T-helper 2 cell treated with Interferon-gamma antibody and Interleukin-4, amounts not matched to agents 100 ng/mL and 5 ng/mL, for 36 hours (primary cell): ENCODE measurements at regions not wholly inside any gene's neighbourhood (a gene's known extent, or its start where the extent isn't known, plus 50 kb on each side); places are given as distances from the start of the nearest gene placed in this dataset.

Experiments used
- intact Hi-C: fragments of 100-400 bp; cut with micrococcal nuclease; formaldehyde crosslinking; loops from one replicate; pipeline ENCODE4 v1.15.1; 2023

- intact Hi-C loops: no loop called here
These were observed 114.1 kb upstream of the ETS2 start for GRCh38 chr21:38691631-38692030.

DNA sequence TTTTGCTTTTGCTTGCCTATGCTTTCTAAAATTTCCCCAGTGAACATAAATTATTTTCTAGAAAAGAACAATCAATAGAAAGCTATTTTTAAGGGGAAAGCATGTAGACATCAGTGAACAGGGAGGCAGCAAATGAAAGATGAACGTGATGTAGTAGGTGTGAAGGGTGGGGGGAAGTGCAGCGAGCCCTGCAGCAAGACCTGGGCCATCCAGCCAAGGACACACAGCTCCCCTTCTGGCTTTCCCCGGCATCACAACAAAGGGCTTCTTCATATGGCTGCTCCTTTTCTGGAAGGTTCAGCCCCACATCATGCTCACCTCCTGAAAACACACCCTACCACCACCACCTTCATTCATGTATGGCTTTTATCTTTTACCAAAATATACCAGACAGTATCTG lies 109.2 kb upstream of the ETS2 start:
- intact Hi-C loops: no loop called here

GRCh38 chr21:38699048-38699447 lies 106.7 kb upstream of the ETS2 start:
- intact Hi-C loops: no loop called here

DNA sequence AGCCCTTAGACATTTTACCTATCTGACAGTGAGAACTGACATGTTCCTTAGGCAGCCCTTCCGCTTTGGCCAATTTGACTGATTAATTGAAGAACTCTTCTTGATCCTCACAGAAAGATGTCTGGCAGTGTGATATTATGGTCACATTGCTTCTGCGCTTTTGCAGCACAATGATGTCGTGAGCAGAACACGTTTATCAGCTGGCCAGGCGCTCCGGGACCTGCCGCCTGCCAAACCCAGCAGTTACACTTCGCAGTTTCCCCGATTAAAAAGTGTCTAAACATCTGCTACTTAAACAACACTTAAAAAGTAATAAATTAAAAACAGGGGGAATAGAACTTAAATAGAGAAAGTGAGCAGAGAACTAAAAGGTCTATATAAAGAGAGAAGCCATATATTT lies 103.5 kb upstream of the ETS2 start:
- intact Hi-C loops: no loop called here

- intact Hi-C loops: no loop called here
These were observed 95.9 kb upstream of the ETS2 start for GRCh38 chr21:38709876-38710275.

GRCh38 chr21:38712071-38712470 lies 93.7 kb upstream of the ETS2 start:
- intact Hi-C loops: no loop called here

- intact Hi-C loops: no loop called here
These were observed 93.1 kb upstream of the ETS2 start for GRCh38 chr21:38712664-38713063.

DNA sequence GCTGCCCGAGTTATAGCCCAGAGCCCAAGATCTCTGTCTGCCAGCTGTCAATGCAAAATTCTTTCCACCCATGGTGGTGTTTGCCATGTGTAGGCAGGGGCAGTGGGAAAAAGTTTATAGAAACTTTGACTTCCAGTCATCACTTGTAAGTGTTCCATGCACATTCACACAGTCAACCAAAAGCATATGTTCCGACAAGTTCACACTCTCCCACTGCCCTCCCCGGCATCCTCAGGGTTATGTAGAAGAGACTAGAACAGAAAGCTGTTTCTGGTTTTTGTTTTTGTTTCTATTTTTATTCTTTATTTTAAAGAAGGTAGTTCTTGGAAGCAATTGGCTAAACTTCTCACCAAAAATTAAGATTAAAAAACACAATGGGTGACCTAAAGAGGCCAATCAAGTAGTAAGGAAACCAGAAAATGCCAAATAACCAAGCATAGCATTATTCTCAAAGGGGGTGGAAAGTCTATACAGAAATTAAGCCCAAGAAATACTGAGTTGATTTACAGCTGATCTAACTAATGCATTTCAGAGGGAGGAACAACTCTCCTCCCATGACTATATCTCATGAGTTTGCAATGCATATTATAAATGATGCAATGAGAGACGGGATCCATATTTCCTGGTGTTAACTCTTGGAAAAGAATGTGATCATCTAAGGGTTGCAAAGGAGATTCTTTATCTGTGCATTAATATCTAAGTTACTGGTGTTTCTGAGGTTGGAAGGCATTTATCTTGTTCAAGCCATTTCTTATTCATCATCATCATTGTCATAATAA lies 91.5 kb upstream of the ETS2 start:
- intact Hi-C loops: no loop called here

DNA sequence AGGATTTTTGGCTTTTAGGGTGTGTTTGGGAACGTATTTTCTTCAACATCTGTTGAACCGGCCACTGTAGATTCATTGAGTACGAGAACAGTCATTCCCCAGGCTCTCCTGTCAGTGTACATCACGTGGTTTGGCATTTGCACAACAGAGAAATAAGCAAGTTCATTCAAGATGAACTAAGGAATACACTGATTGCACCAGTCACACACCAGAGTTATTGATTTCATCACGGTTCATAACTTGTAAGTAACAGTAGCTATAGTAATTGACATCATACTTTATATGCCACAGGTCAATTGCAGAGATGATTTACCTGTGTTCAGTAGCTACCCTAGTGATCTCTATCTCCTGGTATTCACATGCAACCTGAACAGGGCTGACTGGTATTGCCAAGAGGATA lies 90.7 kb upstream of the ETS2 start:
- intact Hi-C loops: no loop called here

DNA sequence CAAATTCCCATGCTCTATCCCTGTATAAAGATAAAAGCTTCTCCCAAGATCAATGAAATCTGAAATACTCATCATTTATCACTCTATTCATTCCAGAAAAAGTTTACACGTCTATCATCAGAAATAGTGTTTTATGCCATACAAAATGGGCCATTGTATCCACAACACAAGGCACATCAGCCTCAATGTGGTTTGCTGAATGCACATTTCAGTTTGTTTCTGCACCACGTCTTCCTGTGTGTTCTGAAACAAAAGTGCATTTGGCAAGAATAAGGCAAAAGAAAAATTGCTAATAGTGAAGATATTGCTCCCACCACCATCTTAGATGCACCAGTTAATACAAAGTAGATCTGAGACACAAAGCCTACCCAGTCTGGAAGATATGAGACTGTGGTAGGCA lies 89.6 kb upstream of the ETS2 start:
- intact Hi-C loops: no loop called here

GRCh38 chr21:38716942-38717341 lies 88.8 kb upstream of the ETS2 start:
- intact Hi-C loops: no loop called here

GRCh38 chr21:38718481-38718880 lies 87.2 kb upstream of the ETS2 start:
- intact Hi-C loops: no loop called here

DNA sequence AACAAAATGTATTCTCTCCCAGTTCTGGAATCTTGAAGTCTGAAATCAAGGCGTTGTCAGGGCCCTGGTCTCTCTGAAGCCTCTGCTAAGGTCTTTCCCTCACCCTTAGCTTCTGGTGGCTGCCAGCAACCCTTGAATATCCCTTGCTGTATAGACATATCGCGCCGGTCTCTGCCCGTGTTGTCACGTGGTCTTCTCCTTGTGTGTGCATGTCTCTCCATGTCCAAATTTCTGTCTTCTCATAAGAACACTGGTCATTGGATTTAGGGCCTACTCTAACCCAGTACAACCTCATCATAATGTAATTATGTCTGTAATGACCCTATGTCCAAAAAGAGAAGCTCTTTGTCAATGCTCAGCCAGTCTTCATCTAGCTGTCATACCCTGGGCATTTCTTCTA lies 85.7 kb upstream of the ETS2 start:
- intact Hi-C loops: no loop called here

DNA sequence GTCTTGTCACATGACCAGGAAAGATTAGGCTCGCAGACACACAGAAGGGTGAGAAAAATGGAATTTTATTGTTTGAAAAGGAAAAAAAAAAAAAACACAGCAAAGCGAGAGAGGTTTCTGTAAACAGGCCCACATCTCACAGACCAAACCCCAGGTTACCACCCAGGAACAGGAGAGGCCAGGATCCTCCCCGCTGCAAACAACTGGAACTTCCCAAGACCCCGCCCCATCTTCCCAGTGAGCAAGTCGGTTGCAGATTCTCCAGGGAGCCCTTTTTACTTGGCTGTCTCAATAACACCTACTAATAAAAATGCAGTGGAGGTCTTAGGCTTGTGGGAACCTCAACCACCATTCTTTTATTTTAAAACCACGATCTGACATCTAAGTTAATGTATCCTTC lies 84.7 kb upstream of the ETS2 start:
- intact Hi-C loops: no loop called here

DNA sequence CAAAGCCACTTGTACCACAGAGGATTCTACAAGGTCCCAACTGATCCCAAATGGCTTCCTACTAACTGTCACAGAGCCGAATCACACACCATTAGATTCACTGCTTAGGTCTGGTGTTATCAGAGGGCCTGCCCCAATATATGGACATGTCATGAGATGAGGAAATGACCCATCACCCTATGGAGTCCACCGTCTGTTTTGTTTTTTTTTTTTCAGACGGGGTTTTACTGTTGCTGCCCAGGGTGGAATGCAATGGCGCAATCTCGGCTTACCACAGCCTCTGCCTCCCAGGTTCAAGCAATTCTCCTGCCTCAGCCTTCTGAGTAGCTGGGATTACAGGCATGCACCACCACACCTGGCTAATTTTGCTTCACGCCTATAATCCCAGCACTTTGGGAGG lies 83.8 kb upstream of the ETS2 start:
- intact Hi-C loops: no loop called here

DNA sequence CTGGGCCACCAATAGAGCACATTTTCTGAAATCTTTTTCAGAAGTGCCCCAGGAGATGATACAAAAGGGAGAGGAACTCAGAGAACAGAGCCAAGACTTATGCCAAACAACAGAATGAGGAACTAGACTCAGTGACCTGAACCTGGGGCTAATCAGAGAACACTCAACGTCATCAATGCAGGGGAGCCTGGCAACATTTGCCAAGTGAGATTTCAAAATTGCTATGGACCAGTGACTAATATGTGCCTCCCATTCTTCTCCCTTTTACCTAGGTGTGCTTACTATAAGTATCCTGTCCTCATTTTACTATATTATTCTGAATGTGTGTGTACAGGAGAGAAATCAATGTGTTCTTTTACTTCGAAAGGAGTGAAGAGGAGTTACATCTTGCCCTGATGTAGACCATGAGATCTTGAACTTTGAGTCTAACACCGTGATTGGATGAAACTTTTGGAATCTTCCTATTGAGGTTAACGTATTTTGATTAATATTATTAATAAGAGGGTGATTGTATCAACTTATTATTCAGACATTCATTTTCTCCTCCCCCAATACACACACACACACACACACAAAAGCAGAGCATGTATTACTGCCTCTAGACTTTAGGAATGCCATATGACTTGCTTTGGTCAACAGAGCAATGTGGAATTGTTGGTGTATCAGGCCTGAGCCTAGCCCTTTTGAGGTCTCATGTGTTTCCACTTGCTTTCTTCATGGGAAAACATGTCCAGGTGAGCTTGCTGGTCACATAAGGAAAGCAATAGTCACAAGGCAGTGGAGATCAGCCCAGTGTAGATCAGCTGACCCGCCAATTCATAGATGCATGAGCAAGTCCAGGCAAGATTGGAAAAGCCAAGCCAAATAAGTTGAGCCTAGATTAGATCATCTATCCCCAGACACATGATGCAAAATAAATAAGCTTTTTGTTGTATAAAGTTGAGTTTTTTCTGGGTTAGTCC lies 80.3 kb upstream of the ETS2 start:
- intact Hi-C loops: no loop called here

- intact Hi-C loops: no loop called here
These were observed 79.2 kb upstream of the ETS2 start for GRCh38 chr21:38726482-38726881.

DNA sequence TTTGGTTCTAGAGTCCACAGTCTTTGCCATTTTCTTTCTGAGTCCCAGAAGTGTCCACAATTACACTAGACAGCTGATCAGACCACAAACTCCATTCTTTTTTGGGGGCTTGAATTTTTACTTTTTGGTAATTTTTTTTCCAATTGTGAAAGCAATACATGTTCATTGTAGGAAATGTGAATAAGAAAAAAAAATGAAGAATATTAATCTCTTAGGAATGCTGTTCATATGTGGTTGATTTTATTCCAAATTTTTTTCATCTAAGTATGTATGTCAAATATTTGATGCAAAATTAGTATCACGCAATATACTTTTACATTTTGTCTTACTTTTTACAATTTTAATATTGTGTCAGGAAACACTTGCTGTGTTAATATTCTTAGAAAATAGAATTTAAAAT lies 76.4 kb upstream of the ETS2 start:
- intact Hi-C loops: no loop called here

DNA sequence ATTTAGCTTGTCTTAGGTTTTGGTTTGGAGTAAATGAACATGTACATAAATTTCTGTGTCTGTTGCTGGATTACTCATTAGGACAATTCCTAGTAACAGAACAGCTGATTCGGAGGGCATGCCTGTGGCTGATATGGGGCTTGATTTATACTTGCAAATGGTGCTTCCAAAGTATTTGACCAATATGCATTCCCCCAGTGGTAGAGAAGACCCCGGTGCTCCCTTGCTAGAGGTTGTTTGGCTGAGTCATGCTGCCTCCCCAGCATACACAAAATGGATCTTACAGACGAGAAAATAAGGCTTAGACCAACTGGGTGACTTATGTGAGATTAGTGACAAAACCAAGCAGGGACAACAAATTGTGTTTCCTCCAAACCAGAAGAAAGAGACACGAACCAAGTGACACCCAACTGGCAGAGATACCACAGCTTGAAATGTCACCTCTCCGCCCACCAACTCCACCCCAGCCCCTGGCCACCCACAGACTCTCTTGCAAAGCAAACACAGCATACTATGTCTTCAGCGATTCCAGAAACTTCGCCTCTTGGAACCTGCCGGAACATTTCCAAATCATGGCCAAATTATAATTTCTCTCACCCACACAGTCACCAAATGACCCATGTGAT lies 75.9 kb upstream of the ETS2 start:
- intact Hi-C loops: loop anchor here (5.0 to 10.0 kb wide), 2 partner anchors 225 to 452 kb away; partner anchors contain the start of gene PSMG1

DNA sequence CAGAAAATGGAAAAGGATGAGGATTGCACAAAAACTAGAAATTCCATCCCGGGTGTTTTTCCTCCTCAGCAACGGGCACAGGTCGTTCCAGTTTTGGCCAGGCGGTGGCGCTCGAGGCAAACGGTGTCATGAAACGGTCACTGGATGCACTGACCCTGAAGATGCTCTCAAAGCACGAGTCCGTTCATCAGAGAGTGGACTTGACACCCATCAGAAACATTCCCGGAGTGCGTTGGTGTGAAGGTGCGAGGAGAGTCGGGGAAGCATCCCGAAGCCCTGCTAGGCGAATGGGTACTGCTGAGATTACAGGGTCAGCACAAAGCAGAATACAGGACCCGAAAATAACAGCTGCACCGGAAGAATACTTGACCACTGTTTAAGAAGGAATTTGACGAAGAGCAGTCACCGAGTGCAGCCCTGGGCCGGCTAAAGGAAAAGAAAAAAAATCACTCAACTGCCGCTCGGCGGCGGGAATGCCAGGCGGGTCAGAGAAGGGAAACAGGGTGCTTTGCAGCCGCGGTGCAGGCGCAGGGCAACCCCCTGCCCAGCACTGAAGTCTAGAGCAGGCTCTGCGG lies 71.7 kb upstream of the ETS2 start:
- intact Hi-C loops: loop anchor here (1.0 to 10.0 kb wide), 5 partner anchors 73 to 448 kb away; partner anchors contain the start of gene PSMG1

DNA sequence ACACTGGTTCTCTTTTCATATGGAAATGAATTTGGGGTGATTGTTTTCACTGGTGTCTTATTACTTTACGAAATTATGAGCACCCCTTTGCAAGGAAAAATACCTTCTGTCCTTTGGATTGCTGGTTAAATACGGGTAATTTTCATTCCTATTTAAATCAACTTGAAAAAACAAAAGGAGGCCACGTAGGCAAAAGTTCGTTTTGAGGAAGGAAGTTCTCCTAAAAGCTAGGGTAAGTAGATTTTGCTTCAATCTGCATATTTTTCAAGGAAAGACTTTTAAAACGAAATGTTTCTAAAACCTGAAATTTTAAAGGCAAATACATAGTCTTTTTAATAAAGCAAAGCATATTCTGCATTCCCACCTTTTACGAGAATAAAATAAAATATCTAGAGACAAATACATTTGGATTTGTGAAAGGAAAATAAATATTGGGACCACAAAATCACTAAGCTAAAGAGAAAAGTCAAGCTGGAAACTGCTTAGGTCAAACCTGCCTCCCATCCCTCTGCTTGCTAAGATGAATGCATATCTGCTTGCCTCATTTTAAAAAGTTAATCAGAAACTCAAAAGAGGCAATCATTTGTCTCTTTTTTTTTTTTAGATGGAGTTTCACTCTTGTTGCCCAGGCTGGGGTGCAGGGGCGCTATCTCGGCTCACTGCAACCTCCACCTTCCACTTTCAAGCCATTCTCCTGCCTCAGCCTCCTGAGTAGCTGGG lies 70.9 kb upstream of the ETS2 start:
- intact Hi-C loops: loop anchor here (1.0 to 10.0 kb wide), 5 partner anchors 72 to 447 kb away; partner anchors contain the start of gene PSMG1
